Suppressor macrophage treated with lipopolysaccharide for 1 hour (primary cell): ENCODE measurements at regions not wholly inside any gene's neighbourhood (a gene's known extent, or its start where the extent isn't known, plus 50 kb on each side); places are given as distances from the start of the nearest gene placed in this dataset.

Experiments
- DNase-seq, 3 donors: peaks; one replicate each; pipeline ENCODE4 v3.0.0-alpha.2; 2020 to 2022

- DNase-seq = no peak
Measured at GRCh38 chr2:64371727-64372126, 82.2 kb upstream of the LGALSL start.

DNA sequence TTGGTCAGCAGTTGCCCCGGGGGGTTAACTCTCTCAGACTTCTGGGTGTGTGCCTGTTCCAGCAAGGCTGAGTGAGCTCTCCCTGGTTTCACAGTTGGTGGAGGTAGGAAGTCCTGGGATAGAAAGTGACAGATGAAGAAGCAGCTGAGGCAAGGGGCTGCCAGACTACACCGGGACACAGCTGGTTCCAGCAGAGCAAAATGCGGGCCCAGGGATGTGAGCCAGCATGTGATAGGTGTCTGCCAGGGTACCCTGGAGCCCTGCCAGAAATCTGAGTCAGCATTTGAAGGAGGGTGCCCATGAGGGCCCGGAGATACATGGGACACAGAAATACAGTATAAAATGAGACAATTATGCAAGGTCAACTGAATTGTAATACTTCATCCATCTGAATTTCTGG is 79.3 kb upstream of the LGALSL start:
- no peak for DNase-seq

GRCh38 chr2:64376926-64377325 is 77.0 kb upstream of the LGALSL start:
- DNase-seq = no peak

DNA sequence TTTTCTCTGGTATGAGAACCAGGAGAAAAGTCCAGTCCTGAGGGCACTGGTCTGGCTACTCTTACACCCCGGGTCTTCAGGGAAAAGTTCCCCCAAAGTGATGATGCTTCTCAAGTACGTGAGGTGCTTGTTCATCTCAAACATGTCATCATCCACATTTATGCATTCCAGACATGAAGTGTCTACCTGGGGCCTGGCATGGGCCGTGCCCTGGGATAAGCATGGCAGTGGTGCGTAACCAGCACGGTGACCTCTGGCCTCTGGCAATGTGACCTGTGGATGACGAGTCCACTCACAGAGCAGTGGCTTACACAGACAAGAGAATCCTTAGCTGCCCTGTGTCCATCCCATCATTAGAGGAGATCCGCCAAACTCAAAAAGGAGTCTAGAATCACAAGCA is 74.8 kb upstream of the LGALSL start:
- DNase-seq = no peak

GRCh38 chr2:64380853-64381527 is 73.0 kb upstream of the LGALSL start:
- no peak for DNase-seq

- peak; percentile 74 to 82 (median 79) for DNase-seq
Measured at GRCh38 chr2:64383016-64383591, 70.9 kb upstream of the LGALSL start.

DNA sequence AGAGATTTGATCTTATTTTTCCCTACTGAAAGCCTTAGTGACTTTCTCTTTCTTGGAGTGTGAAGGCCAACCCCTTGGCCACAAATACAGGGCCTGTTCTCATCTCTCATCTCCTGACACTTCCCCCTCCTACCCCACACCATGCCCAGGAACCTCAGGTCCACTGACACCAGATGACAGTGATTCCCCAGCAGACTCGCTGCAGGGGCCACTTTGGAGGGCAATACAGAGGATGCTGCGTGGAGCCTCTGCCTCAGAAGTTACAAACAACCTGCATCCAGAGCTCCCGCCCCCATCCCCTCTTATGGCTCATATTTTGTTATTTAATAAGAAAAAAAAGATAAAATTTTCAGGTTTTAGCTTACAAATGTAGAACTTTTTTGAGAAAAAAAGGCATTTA is 70.1 kb upstream of the LGALSL start:
- DNase-seq = no peak

GRCh38 chr2:64386676-64387075 is 67.3 kb upstream of the LGALSL start:
- no peak for DNase-seq

DNA sequence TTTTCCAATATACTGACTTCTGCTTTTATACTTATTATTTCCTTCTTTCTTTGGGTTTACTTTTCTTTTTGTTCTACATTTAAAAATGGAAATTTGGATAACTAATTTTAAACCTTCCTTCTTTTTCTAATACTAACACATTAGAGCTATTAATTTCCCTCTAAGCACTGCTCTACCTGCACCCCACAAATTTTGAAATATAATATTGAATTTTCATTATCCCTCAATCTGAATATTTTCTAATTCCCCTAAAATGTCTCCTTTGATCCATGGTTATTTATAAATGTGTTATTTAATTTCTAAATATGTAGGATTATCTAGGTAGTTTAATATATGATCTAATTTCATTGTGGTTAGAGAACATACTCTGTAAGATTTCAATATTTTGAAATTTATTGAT is 63.4 kb upstream of the LGALSL start:
- no peak for DNase-seq

- peak; percentile 84 to 97 (median 94) for DNase-seq
Measured at GRCh38 chr2:64391424-64391823, 62.5 kb upstream of the LGALSL start.

DNA sequence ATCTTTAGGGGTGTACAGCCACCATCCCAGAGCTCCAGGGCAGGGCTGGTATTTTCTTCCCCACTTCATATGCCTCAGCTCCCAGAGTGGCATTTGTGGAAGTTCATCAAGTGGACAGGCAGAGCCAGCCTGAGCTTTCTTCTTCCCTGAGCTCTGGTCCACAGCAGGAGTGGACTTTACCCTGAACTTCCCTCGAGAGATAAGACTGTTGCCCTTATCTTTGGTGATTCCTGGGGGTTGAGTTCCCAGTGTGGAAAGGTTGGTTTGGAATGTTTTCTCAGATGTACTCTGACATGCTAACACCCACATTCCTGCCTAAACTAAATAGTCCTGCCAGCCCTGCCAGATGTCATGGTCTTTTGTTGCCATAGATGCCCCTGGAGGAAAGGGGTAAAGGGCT is 62.0 kb upstream of the LGALSL start:
- DNase-seq = peak in 2 of 3 donors; percentile 28 to 33

GRCh38 chr2:64392529-64392928 is 61.4 kb upstream of the LGALSL start:
- DNase-seq = peak; percentile 44 to 62 (median 60)

GRCh38 chr2:64393383-64394010 is 60.5 kb upstream of the LGALSL start:
- no peak for DNase-seq

DNA sequence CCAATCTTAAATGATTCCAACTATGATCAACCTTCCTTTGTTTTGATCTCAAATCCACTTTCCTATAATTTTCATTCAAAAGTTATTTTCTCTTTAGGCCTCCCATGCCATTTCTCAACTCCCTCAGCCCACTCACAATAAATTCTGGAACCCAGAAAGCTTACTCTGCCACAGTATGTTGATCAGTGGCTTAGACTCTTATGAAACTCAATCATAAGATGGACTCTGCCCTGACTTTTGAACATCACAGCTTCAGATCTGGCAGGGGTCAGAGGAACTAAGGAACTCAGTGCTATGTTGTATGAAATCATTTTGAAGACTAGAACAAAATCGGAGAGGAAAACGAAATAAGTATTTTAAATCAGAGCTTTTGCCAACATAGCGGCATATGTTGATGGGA is 59.8 kb upstream of the LGALSL start:
- peak; percentile 35 to 48 (median 47) for DNase-seq

GRCh38 chr2:64396001-64396400 is 58.0 kb upstream of the LGALSL start:
- no peak for DNase-seq

- DNase-seq = no peak
Measured at GRCh38 chr2:64396551-64396950, 57.4 kb upstream of the LGALSL start.

DNA sequence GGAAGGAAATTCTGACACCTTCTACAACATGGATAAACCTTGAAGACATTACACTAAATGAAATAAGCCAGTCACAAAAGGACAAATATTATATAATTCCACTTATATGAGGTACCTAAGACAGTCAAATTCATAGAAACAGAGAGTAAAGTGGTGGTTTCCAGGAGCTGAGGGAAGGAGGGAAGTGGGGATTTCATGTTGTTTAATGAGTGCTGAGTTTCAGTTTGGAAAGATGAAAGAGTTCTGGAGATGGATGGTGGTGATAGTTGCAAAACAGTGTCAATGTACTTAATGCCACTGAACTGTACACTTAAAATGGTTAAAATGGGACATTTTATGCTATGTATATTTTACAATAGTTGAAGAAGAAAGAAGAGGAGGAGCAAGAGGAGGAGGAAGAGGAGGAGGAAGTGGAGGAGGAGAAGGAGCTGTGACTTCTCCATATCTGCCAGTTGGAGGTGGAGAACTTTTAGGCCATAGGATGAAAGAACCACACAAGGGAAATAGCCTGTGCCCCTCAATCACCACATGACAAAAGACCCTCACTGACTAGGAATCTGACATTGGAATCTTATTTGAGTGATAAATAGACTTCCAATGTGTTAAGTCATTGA is 55.3 kb upstream of the LGALSL start:
- DNase-seq = peak; percentile 43 to 57 (median 57)

- DNase-seq = no peak
Measured at GRCh38 chr2:64399521-64399920, 54.4 kb upstream of the LGALSL start.

- DNase-seq = no peak
Measured at GRCh38 chr2:64400105-64400728, 53.7 kb upstream of the LGALSL start.

GRCh38 chr2:64400733-64401528 is 53.0 kb upstream of the LGALSL start:
- no peak for DNase-seq

- no peak for DNase-seq
Measured at GRCh38 chr2:64401529-64401880, 52.5 kb upstream of the LGALSL start.

DNA sequence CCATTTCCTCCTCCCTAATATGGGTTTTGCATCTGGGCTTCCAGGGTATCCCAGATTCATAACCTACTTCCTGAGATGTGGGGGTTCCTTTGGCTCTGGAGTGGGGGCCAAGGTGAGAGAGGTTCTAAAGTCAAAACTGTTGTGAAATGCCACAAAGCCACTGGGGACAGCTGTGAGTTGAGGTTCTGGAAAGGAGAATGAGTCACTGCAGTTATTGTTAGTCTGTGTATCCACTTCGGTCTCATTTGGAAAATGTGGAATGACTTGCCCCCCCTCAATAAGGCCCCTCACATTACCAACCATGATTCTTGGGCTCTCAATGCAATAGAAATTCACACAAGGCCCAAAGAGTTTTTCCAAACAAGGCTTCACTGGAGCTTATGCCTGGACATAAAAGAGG is 51.1 kb upstream of the LGALSL start:
- peak in 2 of 3 donors; percentile 21 to 35 for DNase-seq

DNA sequence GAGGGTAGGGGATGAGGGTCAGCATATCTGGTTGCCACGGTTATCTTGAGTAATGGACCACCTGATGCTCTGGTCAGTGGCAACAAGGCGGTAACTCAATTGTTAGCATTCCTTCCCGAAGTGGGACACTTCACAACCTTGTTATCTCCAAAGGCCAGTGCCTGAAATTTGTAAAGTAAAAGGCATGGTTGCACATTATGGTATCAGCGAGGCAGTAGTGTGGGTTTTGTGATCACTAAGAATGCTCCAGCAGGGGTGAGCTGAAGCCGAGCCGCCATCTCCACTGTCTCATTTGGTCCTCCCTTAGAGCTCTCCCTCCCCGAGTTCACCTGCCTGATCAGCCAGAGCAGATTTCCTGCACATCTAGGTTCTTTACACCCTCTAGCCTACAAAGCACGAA is 50.5 kb upstream of the LGALSL start:
- no peak for DNase-seq
